ENCODE measurements at regions not wholly inside any gene's neighbourhood (a gene's known extent, or its start where the extent isn't known, plus 50 kb on each side); places are given as distances from the start of the nearest gene placed in this dataset.

GRCh38 chr3:137509354-137510045, 254.6 kb upstream of the SOX14 start:
- no peak for DNase-seq (ENCODE audit: low read depth)

GRCh38 chr3:137511655-137512054, 252.5 kb upstream of the SOX14 start:
- no peak for TF ChIP-seq CTCF (conservative IDR thresholded peaks at IDR 0.05; ENCODE audit: low read depth, low read length)
- no peak overlapping the region for H3K4me3 ChIP-seq (ENCODE audit: low read depth, low read length)
- DNase-seq (ENCODE audit: low read depth), result no peak

More at GRCh38 chr3:137509354-137510045, 254.6 kb upstream of the SOX14 start:
- TF ChIP-seq CTCF (conservative IDR thresholded peaks at IDR 0.05; ENCODE audit: low read depth, low read length), result no peak
- no peak overlapping the region for H3K4me3 ChIP-seq (ENCODE audit: low read depth, low read length)

- H3K4me3 ChIP-seq (ENCODE audit: low read depth, low read length), result no peak overlapping the region
- TF ChIP-seq CTCF (conservative IDR thresholded peaks at IDR 0.05; ENCODE audit: low read depth, low read length), result no peak
- no peak for DNase-seq (ENCODE audit: low read depth)
Measured at GRCh38 chr3:137514853-137515252, 249.3 kb upstream of the SOX14 start.

- TF ChIP-seq CTCF (conservative IDR thresholded peaks at IDR 0.05; ENCODE audit: low read depth, low read length), result no peak
- H3K4me3 ChIP-seq (ENCODE audit: low read depth, low read length), result no peak overlapping the region
- DNase-seq (ENCODE audit: low read depth), result no peak
Measured at GRCh38 chr3:137519602-137520001, 244.5 kb upstream of the SOX14 start.

- no peak for TF ChIP-seq CTCF (conservative IDR thresholded peaks at IDR 0.05; ENCODE audit: low read depth, low read length)
- no peak for DNase-seq (ENCODE audit: low read depth)
Measured at GRCh38 chr3:137524751-137525150, 239.4 kb upstream of the SOX14 start.

GRCh38 chr3:137525471-137525870, 238.6 kb upstream of the SOX14 start:
- no peak overlapping the region for H3K4me3 ChIP-seq (ENCODE audit: low read depth, low read length)
- TF ChIP-seq CTCF (conservative IDR thresholded peaks at IDR 0.05; ENCODE audit: low read depth, low read length), result no peak
- no peak for DNase-seq (ENCODE audit: low read depth)

More at GRCh38 chr3:137524751-137525150, 239.4 kb upstream of the SOX14 start:
- no peak overlapping the region for H3K4me3 ChIP-seq (ENCODE audit: low read depth, low read length)

GRCh38 chr3:137542049-137542448, 222.1 kb upstream of the SOX14 start:
- TF ChIP-seq CTCF (conservative IDR thresholded peaks at IDR 0.05; ENCODE audit: low read depth, low read length), result no peak
- no peak overlapping the region for H3K4me3 ChIP-seq (ENCODE audit: low read depth, low read length)

More at GRCh38 chr3:137542049-137542448, 222.1 kb upstream of the SOX14 start:
- DNase-seq (ENCODE audit: low read depth), result no peak

Measured in choroid plexus epithelial cell (primary cell).